GM23338 (cell line): ENCODE measurements at regions not wholly inside any gene's neighbourhood (a gene's known extent, or its start where the extent isn't known, plus 50 kb on each side); places are given as distances from the start of the nearest gene placed in this dataset.

Experiments
- ATAC-seq: fragments of 200-7000 bp; cut with Tn5 transposase; 3 replicates; pipeline ENCODE4 v1.9.1; 2020
- DNase-seq: peaks from one replicate; pipeline ENCODE4 v3.0.0-alpha.2; 2015; ENCODE audit warnings: low spot score
- H2AFZ ChIP-seq: fragments of 200-600 bp; sonication (generic); 2 replicates; pipeline ENCODE4 v1.8.0; 2016; ENCODE audit warnings: antibody characterized with exemption, mild to moderate bottlenecking, moderate library complexity
- H3F3A ChIP-seq: fragments of 200-600 bp; sonication (generic); replicated peaks from 2 replicates; pipeline ENCODE4 v1.8.0; 2017; ENCODE audit warnings: antibody characterized with exemption, mixed run types, low read depth
- H3K27ac ChIP-seq: fragments of 200-600 bp; sonication (generic); 2 replicates; pipeline ENCODE4 v1.6.1; 2016; ENCODE audit warnings: low read depth
- H3K27me3 ChIP-seq: fragments of 200-600 bp; sonication (generic); 2 replicates; pipeline ENCODE4 v1.8.0; 2016; ENCODE audit warnings: mild to moderate bottlenecking, mixed run types, moderate library complexity; ENCODE audit not compliant: insufficient read depth
- H3K36me3 ChIP-seq: fragments of 200-600 bp; sonication (generic); 2 replicates; pipeline ENCODE4 v1.8.0; 2016; ENCODE audit warnings: mild to moderate bottlenecking; ENCODE audit not compliant: insufficient read depth
- H3K4me1 ChIP-seq: fragments of 200-600 bp; sonication (generic); 2 replicates; pipeline ENCODE4 v1.8.0; 2016; ENCODE audit warnings: mild to moderate bottlenecking, moderate library complexity; ENCODE audit not compliant: insufficient read depth
- H3K4me2 ChIP-seq: fragments of 200-600 bp; sonication (generic); 2 replicates; pipeline ENCODE4 v1.7.1; 2017; ENCODE audit warnings: mixed run types
- H3K4me3 ChIP-seq: fragments of 200-600 bp; sonication (generic); 2 replicates; pipeline ENCODE4 v1.6.1; 2016; ENCODE audit warnings: mixed run types
- H3K79me2 ChIP-seq: fragments of 200-600 bp; sonication (generic); replicated peaks from 2 replicates; pipeline ENCODE4 v1.8.0; 2017; ENCODE audit warnings: mild to moderate bottlenecking; ENCODE audit not compliant: insufficient read depth
- H3K9me2 ChIP-seq: fragments of 200-600 bp; sonication (generic); 2 replicates; pipeline ENCODE4 v1.8.0; 2017; ENCODE audit not compliant: insufficient read depth
- H4K20me1 ChIP-seq: fragments of 200-600 bp; sonication (generic); replicated peaks from 2 replicates; pipeline ENCODE4 v1.8.0; 2017; ENCODE audit warnings: mild to moderate bottlenecking; ENCODE audit not compliant: insufficient read depth
- H3K27ac Mint-ChIP-seq: 2 replicates; pipeline ENCODE4 v1.8.0; 2020; ENCODE audit warnings: inconsistent platforms, mild to moderate bottlenecking, moderate library complexity, mixed read lengths
- H3K27me3 Mint-ChIP-seq: 3 replicates; pipeline ENCODE4 v1.8.0; 2022; ENCODE audit warnings: low read depth, mild to moderate bottlenecking, moderate library complexity, mixed read lengths, inconsistent platforms; ENCODE audit not compliant: insufficient read depth, poor library complexity
- H3K36me3 Mint-ChIP-seq: 3 replicates; pipeline ENCODE4 v1.8.0; 2021; ENCODE audit warnings: low read depth, mild to moderate bottlenecking, inconsistent platforms, moderate library complexity, mixed read lengths
- H3K4me1 Mint-ChIP-seq: 3 replicates; pipeline ENCODE4 v1.8.0; 2020; ENCODE audit warnings: mild to moderate bottlenecking, inconsistent platforms, mixed read lengths
- H3K4me3 Mint-ChIP-seq: 3 replicates; pipeline ENCODE4 v1.8.0; 2021; ENCODE audit warnings: moderate library complexity, mild to moderate bottlenecking, inconsistent platforms, mixed read lengths
- H3K9me3 Mint-ChIP-seq: 3 replicates; pipeline ENCODE4 v1.8.0; 2020; ENCODE audit warnings: moderate library complexity, mild to moderate bottlenecking, inconsistent platforms, mixed read lengths
- CREB1 ChIP-seq: fragments of 250-450 bp; sonication (Bioruptor Pico); IDR thresholded peaks from 2 replicates; pipeline ENCODE4 v1.5.0; 2020; ENCODE audit warnings: low read depth, mild to moderate bottlenecking, moderate library complexity
- CTCF ChIP-seq, 2 experiments: fragments of 200-600 bp in 1 of 2; sonication (generic) in 1 of 2; conservative IDR thresholded peaks; 2 replicates each; pipeline versions ENCODE4 v1.5.1 to v1.6.1; 2016 to 2017; ENCODE audit warnings: antibody characterized with exemption in 2 of 2, low read depth in 2 of 2, mild to moderate bottlenecking in 2 of 2, moderate library complexity in 1 of 2
- ETS1 ChIP-seq: IDR thresholded peaks from 2 replicates; pipeline ENCODE4 v1.6.1; 2016; ENCODE audit warnings: antibody characterized with exemption
- EZH2 ChIP-seq: fragments of 200-600 bp; sonication (generic); IDR thresholded peaks from one replicate; pipeline ENCODE4 v1.8.0; 2017; ENCODE audit warnings: antibody characterized with exemption, mild to moderate bottlenecking, low read depth; ENCODE audit not compliant: unreplicated experiment
- EZH2phosphoT487 ChIP-seq: fragments of 200-600 bp; sonication (generic); IDR thresholded peaks from one replicate; pipeline ENCODE4 v1.8.1; 2018; ENCODE audit warnings: antibody characterized with exemption; ENCODE audit not compliant: unreplicated experiment
- JUNB ChIP-seq: IDR thresholded peaks from one replicate; pipeline ENCODE4 v1.6.1; 2016; ENCODE audit warnings: antibody characterized with exemption; ENCODE audit not compliant: unreplicated experiment
- NANOG ChIP-seq: IDR thresholded peaks from 2 replicates; pipeline ENCODE4 v1.6.1; 2016; ENCODE audit warnings: antibody characterized with exemption, borderline replicate concordance
- POLR2AphosphoS5 ChIP-seq: IDR thresholded peaks from 2 replicates; pipeline ENCODE4 v1.6.1; 2016; ENCODE audit warnings: antibody characterized with exemption, low read depth
- REST ChIP-seq: IDR thresholded peaks from one replicate; pipeline ENCODE4 v1.6.1; 2018; ENCODE audit warnings: antibody characterized with exemption; ENCODE audit not compliant: unreplicated experiment
- STAT1 ChIP-seq: IDR thresholded peaks from one replicate; pipeline ENCODE4 v1.6.1; 2016; ENCODE audit warnings: antibody characterized with exemption; ENCODE audit not compliant: unreplicated experiment
- ZNF114 ChIP-seq: fragments of 250-450 bp; sonication (Bioruptor Pico); IDR thresholded peaks from 2 replicates; pipeline ENCODE4 v1.5.0; 2020; ENCODE audit warnings: mild to moderate bottlenecking, moderate library complexity
- ZNF331 ChIP-seq: fragments of 250-450 bp; sonication (Bioruptor Pico); IDR thresholded peaks from 2 replicates; pipeline ENCODE4 v1.5.0; 2020; ENCODE audit warnings: low read depth, mild to moderate bottlenecking, moderate library complexity
- ZNF462 ChIP-seq: fragments of 250-450 bp; sonication (Bioruptor Pico); IDR thresholded peaks from 2 replicates; pipeline ENCODE4 v1.5.0; 2020; ENCODE audit warnings: mild to moderate bottlenecking, moderate library complexity

GRCh38 chr4:71236226-71236625, 102.6 kb upstream of the SLC4A4 start:
- H3K4me2 ChIP-seq = no peak overlapping the region
- Mint-ChIP-seq H3K27me3 (peaks cover 4% of the 10 kb centered on the region), H3K4me1 (peaks cover 17% of the 10 kb centered on the region), H3K36me3 (no peaks in the 10 kb centered on the region), H3K9me3 (no peaks in the 10 kb centered on the region), H3K4me3 (no peak overlapping the region), H3K27ac (no peak overlapping the region)
- no peaks in the 10 kb centered on the region for H3F3A ChIP-seq
- no peak overlapping the region for H3K27ac ChIP-seq
- no peaks in the 10 kb centered on the region for H3K79me2 ChIP-seq
- DNase-seq = no peak
- no peak overlapping the region for H3K4me3 ChIP-seq
- H3K9me2 ChIP-seq = no peaks in the 10 kb centered on the region
- peaks cover 11% of the 10 kb centered on the region for H3K4me1 ChIP-seq
- ATAC-seq = no peak
- no peak overlapping the region for H2AFZ ChIP-seq
- no peaks in the 10 kb centered on the region for H3K27me3 ChIP-seq
- TF ChIP-seq POLR2AphosphoS5 = no peak
- TF ChIP-seq ZNF114 (CRISPR knock-in tag) = no peak
- TF ChIP-seq REST = no peak
- no peak for TF ChIP-seq CTCF (conservative IDR thresholded peaks at IDR 0.05; ENCODE audit: low read depth in 2 of 2)
- TF ChIP-seq ETS1 = no peak
- no peak for TF ChIP-seq STAT1
- no peak for TF ChIP-seq EZH2
- TF ChIP-seq ZNF462 (CRISPR knock-in tag) = no peak
- TF ChIP-seq CREB1 (CRISPR knock-in tag) = no peak
- TF ChIP-seq NANOG = no peak
- TF ChIP-seq EZH2phosphoT487 = no peak
- no peak for TF ChIP-seq JUNB
- no peak for TF ChIP-seq ZNF331
- H3K36me3 ChIP-seq = no peaks in the 10 kb centered on the region
- H4K20me1 ChIP-seq = no peaks in the 10 kb centered on the region
